Spinal cord (tissue), 9 donors: ENCODE measurements at regions not wholly inside any gene's neighbourhood (a gene's known extent, or its start where the extent isn't known, plus 50 kb on each side); places are given as distances from the start of the nearest gene placed in this dataset.

Source experiments
- DNase-seq, 6 donors: peaks; one replicate each; pipeline versions ENCODE4 v3.0.0 to v3.0.0-alpha.2; 2013 to 2015; ENCODE audit warnings: low spot score in 6 of 6, low read depth in 4 of 6
- H3K27ac ChIP-seq: one replicate; pipeline ENCODE4 v1.5.1; 2013; ENCODE audit warnings: low read depth, low read length, control low read depth
- H3K27me3 ChIP-seq: one replicate; pipeline ENCODE4 v1.6.1; 2013; ENCODE audit warnings: low read length; ENCODE audit not compliant: control insufficient read depth, insufficient read depth
- H3K36me3 ChIP-seq: one replicate; pipeline ENCODE4 v1.6.1; 2013; ENCODE audit warnings: low read length; ENCODE audit not compliant: control insufficient read depth, insufficient read depth
- H3K4me1 ChIP-seq: one replicate; pipeline ENCODE4 v1.6.1; 2013; ENCODE audit warnings: low read length; ENCODE audit not compliant: control insufficient read depth, insufficient read depth
- H3K4me3 ChIP-seq: one replicate; pipeline ENCODE4 v1.5.1; 2013; ENCODE audit warnings: low read depth, low read length, control low read depth
- H3K9me3 ChIP-seq: one replicate; pipeline ENCODE4 v1.6.1; 2013; ENCODE audit warnings: low read length; ENCODE audit not compliant: control insufficient read depth, insufficient read depth
- WGBS: methylation state at CpG from one replicate; pipeline ENCODE4 v1.1.5; 2013; ENCODE audit warnings: missing lambda C conversion rate; ENCODE audit not compliant: insufficient coverage; 5-methylcytosine and 5-hydroxymethylcytosine counted together
- donor health status: healthy.

DNA sequence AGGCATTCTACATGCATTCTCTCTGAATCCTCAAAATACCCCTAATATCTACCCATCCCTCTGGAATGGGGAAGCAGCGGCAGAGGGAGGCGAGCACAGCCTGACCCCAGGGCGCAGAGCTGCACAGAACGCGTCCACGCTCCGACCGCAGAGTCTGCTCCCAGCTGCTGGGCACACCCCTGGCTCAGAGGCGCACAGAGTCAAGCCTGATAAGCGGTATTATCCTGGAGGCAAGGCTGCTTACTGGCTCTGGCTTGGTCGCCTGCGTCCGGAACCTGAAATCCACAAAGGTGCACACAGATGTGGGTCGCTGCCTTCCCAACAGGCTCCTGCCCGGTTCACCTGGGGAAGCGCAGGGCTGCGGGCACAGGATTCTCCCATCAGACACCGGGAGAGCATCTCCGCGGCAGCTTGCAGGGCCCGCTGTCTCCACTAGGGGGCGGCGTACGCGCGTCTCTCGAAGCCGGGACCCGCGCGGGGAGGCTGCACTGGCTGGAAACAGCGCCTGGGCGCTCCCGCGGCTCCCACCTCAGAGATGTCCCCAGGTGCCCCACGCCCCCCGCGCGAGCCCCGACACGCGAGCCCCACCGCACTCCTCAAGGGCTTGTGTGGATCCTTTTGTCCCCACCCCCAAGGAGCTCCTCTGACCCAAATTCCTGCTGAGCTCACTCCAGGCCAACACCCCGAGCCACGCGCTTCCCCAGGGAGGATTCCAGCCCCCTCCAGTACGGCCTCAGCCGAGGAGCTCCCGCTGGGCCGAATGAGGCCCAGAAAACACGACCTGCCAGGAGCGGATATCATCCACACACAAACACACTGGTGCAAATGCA, 120.1 kb upstream of the FZD10 start:
- peak in 4 of 6 donors; percentile 69 to 95 (median 80) for DNase-seq
- no peaks in the 10 kb centered on the region for H3K9me3 ChIP-seq
- peaks cover 29% of the 10 kb centered on the region for H3K4me1 ChIP-seq
- peaks cover 22% of the 10 kb centered on the region for H3K27me3 ChIP-seq
- 9% methylated on average over 52 of the region's 52 CpGs for WGBS
- no peaks in the 10 kb centered on the region for H3K36me3 ChIP-seq
- no peak overlapping the region for H3K27ac ChIP-seq
- peak overlapping the region; percentile 32 for H3K4me3 ChIP-seq

DNA sequence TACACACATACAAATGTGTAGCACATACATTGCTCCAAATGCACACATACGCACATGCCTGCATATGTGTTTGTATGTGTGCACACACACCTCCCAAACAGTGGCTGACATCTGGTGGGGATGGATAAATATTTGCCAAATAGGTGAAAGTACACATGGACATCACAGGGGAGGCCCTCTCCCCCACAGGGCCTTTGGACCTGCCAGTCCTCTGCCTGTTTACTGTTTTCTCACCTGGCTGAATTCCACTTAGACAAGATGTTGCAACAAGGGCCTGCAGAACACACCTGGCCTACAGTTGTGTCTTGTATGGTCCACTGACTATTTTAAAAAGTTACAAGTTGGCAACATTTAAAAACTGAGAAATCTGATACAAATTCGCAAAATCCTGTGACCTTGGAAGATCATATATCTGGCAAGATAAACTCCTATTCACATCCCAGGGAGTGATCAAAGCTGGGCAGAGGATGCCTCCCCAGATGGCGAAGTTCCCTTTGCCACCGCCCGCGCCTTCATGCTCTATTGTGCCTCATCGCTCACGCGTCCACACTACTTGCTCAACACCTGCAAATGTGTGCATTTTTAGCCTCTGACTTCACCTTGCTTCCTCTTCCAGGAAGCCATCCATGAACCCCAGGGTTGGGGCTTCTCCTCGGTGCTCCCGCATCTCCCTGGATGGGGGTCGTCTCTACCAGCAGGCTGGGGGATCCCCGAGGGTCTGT, 118.4 kb upstream of the FZD10 start:
- Histone ChIP-seq H3K27ac (no peak overlapping the region), H3K4me1 (peaks cover 34% of the 10 kb centered on the region), H3K4me3 (no peak overlapping the region), H3K9me3 (no peaks in the 10 kb centered on the region), H3K27me3 (peaks cover 22% of the 10 kb centered on the region), H3K36me3 (no peaks in the 10 kb centered on the region)
- no peak for DNase-seq
- WGBS: 70% methylated on average over 12 of the region's 13 CpGs

DNA sequence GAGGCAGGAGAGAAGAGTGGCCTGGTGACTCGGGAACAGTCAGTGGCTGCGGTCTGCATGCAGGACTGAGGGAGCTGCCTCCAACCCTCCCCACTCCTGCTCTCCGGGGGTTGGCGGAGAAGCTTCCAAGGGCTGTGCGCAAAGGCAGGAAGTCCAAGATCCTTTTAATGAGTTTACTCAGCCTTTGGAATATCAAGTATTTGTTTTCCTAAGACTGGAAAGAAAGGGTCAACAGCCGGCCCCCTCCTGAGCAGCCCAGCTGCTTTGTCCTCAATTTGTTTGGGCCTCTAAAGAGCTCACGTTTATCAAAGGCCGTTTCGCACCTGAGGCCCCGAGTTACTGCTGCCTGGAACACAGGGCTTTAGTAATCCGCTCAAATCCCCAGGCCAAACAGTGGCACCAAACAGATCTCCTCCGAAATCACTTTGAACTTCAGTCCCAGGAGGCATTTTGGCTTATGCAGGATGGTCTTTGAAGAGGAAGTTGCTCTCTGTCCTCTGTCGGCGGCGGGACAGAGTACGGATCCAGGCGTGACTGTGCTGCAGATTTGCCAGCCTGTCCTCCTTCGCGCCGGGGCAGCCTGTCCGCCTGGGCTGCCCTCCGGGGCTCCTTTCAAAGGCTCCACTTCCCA, 117.2 kb upstream of the FZD10 start:
- peak in 3 of 6 donors; percentile 12 to 72 (median 55) for DNase-seq
- Histone ChIP-seq H3K4me3 (peak overlapping the region; percentile 6), H3K27me3 (peaks cover 22% of the 10 kb centered on the region)

DNA sequence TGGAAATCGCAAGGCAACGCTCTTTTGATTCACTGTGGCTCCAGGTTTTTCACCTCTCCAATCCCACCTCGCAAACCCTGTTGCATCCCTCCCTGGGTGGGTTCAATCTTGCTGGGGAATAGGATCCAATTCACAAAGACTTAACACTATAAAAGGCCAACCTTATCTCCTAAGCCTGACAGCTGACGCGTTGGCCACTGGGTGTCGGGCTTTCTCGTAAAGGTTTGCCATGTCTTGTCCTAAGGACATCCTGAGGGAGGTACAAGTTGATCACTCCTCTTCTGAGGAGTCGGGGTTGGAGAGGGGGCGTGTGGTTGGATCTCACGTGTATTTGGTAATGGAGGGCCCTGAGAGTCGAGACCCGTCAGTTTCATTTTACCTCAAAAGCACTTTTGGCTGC, 112.6 kb upstream of the FZD10 start:
- H3K4me1 ChIP-seq: peaks cover 28% of the 10 kb centered on the region
- H3K27me3 ChIP-seq: peaks cover 7% of the 10 kb centered on the region
- no peaks in the 10 kb centered on the region for H3K36me3 ChIP-seq
- DNase-seq: no peak
- no peak overlapping the region for H3K4me3 ChIP-seq
- no peak overlapping the region for H3K27ac ChIP-seq
- H3K9me3 ChIP-seq: no peaks in the 10 kb centered on the region
- WGBS: 88% methylated on average over 3 of the region's 12 CpGs

More for the DNA sequence above, 117.2 kb upstream of the FZD10 start:
- H3K27ac ChIP-seq: peak overlapping the region; percentile 29
- no peaks in the 10 kb centered on the region for H3K36me3 ChIP-seq
- WGBS: 14% methylated on average over 18 of the region's 22 CpGs
- peaks cover 34% of the 10 kb centered on the region for H3K4me1 ChIP-seq
- no peaks in the 10 kb centered on the region for H3K9me3 ChIP-seq

DNA sequence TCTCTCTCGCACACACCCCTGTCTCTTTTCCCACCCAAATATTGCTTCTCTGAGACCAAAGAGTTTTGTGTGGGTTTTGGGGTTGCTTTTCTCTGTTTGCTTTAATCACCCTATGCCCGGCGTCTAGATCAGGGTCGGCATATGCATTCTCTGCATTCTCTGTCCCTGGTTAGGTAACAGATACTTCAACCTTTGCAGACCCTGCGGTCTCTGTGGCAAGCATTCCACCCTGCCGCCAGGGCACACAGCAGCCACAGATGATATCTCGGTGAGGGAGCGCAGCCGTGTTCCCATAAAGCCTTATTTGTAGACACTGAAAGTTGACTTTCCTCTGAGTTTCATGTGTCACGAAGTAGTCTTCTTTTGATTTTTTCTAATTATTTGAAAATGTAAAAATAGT, 110.4 kb upstream of the FZD10 start:
- Histone ChIP-seq H3K27ac (no peak overlapping the region), H3K9me3 (no peaks in the 10 kb centered on the region), H3K36me3 (no peaks in the 10 kb centered on the region), H3K4me1 (peaks cover 15% of the 10 kb centered on the region), H3K27me3 (no peaks in the 10 kb centered on the region), H3K4me3 (no peak overlapping the region)
- DNase-seq: no peak
- WGBS: 85% methylated on average over 9 of the region's 10 CpGs

DNA sequence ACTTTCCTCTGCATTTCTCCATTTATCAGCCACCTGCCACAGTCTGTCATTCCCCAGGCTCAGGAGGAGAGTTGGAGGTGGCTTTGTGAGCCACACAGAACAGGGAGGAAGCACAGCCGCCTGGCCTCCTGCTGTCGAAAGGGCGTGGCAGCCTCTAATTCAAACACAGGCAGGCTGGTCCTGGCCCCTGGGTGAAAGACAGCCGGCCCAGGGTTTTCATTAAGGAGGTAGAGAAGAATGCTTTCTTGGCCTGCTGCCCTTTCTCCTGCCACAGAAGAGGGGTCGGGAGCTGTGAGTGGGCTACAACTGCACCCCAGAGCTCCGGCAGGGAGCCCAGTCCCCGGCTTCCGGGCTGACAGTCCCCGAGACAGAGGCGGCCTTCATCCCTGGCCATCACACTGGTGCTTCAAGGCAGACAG, 108.6 kb upstream of the FZD10 start:
- DNase-seq: peak in 2 of 6 donors; percentile 61 to 63

DNA sequence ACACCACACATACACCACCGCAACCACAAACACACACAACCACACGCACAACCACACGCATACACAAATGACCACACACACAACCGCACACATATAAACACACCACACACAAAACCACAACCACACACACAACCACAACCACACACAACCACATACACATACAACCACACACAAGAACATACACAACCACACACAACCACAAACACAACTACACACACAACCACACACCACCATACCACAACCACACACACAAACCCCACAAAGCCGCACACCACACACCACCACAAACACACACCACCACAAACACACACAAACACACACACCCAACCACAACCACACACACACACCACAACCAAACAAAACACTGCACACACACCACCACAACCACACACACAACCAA, 107.5 kb upstream of the FZD10 start:
- H3K36me3 ChIP-seq: no peaks in the 10 kb centered on the region
- peaks cover 10% of the 10 kb centered on the region for H3K4me1 ChIP-seq
- H3K9me3 ChIP-seq: no peaks in the 10 kb centered on the region
- peak in 1 of 6 donors; percentile 96 for DNase-seq
- H3K4me3 ChIP-seq: no peak overlapping the region
- no peak overlapping the region for H3K27ac ChIP-seq
- H3K27me3 ChIP-seq: no peaks in the 10 kb centered on the region
- WGBS: 96% methylated on average over 5 of the region's 5 CpGs

More for the DNA sequence above, 108.6 kb upstream of the FZD10 start:
- no peaks in the 10 kb centered on the region for H3K9me3 ChIP-seq
- H3K27me3 ChIP-seq: no peaks in the 10 kb centered on the region
- no peak overlapping the region for H3K27ac ChIP-seq
- H3K36me3 ChIP-seq: no peaks in the 10 kb centered on the region
- peaks cover 10% of the 10 kb centered on the region for H3K4me1 ChIP-seq
- WGBS: 11% methylated on average over 10 of the region's 10 CpGs
- no peak overlapping the region for H3K4me3 ChIP-seq

DNA sequence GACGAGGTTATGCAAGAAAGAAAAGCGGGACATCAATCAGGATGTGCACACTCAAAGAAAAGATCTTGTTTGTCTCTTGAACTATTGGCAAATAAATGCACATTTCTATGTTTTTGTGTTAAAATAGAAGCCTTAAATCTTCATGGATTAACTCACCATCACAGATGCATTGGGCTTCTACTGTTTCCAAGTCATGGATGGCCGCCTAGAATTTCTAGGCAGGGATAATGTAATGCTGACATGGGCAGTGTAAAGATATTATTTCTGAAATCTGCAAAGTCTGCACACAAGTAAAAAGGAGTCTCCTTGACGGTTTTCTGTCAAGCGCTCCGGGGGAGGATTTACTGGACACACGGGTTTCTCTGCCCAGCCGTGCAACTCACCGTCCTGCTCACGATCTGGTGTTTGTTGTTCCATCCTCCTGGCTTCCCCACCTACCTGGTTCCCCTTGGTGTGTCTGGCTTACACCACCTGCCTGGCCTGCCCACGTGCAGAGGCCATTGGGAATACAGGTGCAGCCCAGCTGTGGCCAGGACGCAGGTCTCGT, 103.3 kb upstream of the FZD10 start:
- Histone ChIP-seq H3K36me3 (no peaks in the 10 kb centered on the region), H3K4me3 (no peak overlapping the region), H3K4me1 (peaks cover 2% of the 10 kb centered on the region), H3K27ac (no peak overlapping the region), H3K27me3 (no peaks in the 10 kb centered on the region), H3K9me3 (no peaks in the 10 kb centered on the region)
- peak in 1 of 6 donors; percentile 18 for DNase-seq
- 81% methylated on average over 7 of the region's 13 CpGs for WGBS

DNA sequence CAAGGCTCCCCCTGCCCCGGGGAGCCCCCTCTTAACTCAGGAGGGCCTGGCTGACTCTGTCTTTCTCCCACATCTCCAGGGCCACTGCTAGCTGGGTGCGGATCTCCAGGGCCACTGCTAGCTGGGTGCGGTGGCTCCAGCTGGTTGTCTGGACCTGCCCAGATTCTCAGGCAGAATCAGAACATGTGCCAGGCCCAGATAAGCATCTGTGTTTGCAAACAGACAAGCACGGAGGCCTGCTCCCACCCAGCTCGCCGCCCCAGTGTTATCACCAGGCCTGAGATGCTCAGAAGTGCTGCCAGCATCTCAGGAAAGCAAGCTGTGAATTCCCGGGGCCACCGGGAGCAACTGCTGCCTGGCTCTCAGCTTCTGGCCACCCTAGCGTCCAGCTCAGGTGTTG, 98.4 kb upstream of the FZD10 start:
- H3K4me3 ChIP-seq: no peak overlapping the region
- DNase-seq: no peak
- H3K4me1 ChIP-seq: no peaks in the 10 kb centered on the region
- H3K36me3 ChIP-seq: no peaks in the 10 kb centered on the region
- H3K27me3 ChIP-seq: no peaks in the 10 kb centered on the region
- no peak overlapping the region for H3K27ac ChIP-seq
- 81% methylated on average over 9 of the region's 9 CpGs for whole genome bisulfite sequencing
- H3K9me3 ChIP-seq: no peaks in the 10 kb centered on the region
